Peyer's patch (tissue), 4 donors: ENCODE measurements at regions not wholly inside any gene's neighbourhood (a gene's known extent, or its start where the extent isn't known, plus 50 kb on each side); places are given as distances from the start of the nearest gene placed in this dataset.

Experiments used
- POLR2A ChIP-seq, 2 donors: fragments of 450-650 bp; IDR thresholded peaks; one replicate each; pipeline ENCODE4 v1.5.1; 2017; ENCODE audit warnings: antibody characterized with exemption in 2 of 2, mild to moderate bottlenecking in 2 of 2, moderate library complexity in 2 of 2
- TF ChIP-seq, protein P1 (sequence below), 6 experiments: fragments of 450-650 bp in 4 of 6; fragments of 200-600 bp in 2 of 6; sonication (generic) in 1 of 6; IDR thresholded peaks; one replicate each; pipeline ENCODE4 v1.5.1; 2017 to 2019; ENCODE audit warnings: antibody characterized with exemption in 6 of 6, mild to moderate bottlenecking in 3 of 6, moderate library complexity in 1 of 6

- TF ChIP-seq POLR2A (IDR thresholded peaks at IDR 0.05): no peak
- TF ChIP-seq, protein P1, sequence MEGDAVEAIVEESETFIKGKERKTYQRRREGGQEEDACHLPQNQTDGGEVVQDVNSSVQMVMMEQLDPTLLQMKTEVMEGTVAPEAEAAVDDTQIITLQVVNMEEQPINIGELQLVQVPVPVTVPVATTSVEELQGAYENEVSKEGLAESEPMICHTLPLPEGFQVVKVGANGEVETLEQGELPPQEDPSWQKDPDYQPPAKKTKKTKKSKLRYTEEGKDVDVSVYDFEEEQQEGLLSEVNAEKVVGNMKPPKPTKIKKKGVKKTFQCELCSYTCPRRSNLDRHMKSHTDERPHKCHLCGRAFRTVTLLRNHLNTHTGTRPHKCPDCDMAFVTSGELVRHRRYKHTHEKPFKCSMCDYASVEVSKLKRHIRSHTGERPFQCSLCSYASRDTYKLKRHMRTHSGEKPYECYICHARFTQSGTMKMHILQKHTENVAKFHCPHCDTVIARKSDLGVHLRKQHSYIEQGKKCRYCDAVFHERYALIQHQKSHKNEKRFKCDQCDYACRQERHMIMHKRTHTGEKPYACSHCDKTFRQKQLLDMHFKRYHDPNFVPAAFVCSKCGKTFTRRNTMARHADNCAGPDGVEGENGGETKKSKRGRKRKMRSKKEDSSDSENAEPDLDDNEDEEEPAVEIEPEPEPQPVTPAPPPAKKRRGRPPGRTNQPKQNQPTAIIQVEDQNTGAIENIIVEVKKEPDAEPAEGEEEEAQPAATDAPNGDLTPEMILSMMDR (IDR thresholded peaks at IDR 0.05): no peak
These were observed 119.5 kb upstream of the PARD3B start for GRCh38 chr2:204425821-204426220.
